GM21526 (cell line): ENCODE measurements at regions not wholly inside any gene's neighbourhood (a gene's known extent, or its start where the extent isn't known, plus 50 kb on each side); places are given as distances from the start of the nearest gene placed in this dataset.

ENCODE experiments used
- ATAC-seq: cut with Tn5 transposase; IDR thresholded peaks from one replicate; pipeline ENCODE4 v1.9.1; 2021; ENCODE audit warnings: moderate library complexity; ENCODE audit not compliant: unreplicated experiment, low FRiP score

- no peak for ATAC-seq
Observed at GRCh38 chr2:12223732-12224131, 477.3 kb downstream of the LPIN1 start.

- ATAC-seq, result no peak
Observed at GRCh38 chr2:12226653-12227052, 480.2 kb downstream of the LPIN1 start.

DNA sequence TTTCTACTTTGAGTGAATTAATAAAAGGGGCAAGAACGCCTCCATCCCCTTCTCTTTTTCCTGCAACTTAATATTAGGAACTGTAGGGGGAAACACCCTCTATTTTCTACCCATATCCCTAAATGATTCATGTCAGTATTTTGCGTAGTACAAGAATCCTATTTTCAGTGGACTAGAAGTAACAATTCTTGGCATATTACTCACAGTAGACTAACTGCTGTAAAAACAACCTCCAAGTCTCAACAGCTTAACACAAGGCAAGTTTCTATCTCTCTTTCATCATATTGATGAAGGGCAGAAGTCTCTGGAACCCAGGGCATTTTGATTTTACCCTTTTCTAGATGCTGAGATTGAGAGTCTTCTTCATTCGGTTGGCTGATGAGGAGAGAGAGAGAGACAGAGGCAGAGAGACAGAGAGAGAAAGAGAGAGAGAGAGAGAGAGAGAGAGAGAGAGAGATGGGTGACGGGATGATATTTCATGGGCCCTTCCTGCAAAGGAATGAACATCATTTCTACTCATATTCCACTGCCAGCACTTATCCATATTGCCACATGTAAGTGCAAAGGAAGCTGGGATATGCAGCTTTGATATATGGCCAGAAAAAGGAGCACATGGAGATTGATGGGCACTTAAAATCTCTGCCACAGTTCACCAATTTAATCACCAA lies 481.6 kb downstream of the LPIN1 start:
- no peak for ATAC-seq

DNA sequence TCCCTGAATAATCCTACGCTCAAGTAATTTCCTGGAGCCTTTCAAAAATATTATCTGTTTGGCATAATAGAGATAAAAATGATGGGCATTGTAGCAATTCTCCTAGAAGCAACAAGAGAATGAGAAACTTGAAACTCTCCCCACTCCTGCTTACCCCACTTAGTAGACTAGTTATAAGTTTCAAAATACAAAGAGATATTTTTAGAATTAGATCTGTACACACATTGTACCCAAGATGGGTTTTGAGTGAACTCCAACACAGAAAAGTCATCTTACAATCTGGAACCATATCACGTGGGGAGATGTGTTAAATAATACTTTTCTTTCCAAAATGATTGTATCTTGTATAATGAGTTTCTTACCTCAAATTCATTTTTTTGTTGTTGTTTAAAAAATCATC lies 484.9 kb downstream of the LPIN1 start:
- ATAC-seq, result no peak

DNA sequence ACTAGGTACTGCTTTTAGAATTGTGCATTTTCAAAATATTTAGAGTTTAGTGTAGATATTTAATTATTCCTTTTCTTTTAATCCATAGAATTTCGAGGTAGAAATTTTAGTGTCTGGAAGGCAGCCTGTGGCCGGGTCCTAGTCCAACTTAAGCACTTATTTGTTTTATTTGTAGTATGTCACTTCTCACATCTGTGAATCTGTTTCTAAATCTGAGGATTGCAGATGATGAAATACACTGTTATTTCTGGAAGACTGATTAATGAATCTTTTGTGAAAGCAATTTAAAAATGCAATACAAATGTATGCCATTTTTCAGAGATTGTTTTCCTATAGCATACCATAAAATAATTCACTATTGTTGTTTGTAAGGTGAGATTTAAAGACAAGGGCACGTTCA lies 483.9 kb upstream of the TRIB2 start:
- no peak for ATAC-seq

GRCh38 chr2:12236136-12236844 lies 480.4 kb upstream of the TRIB2 start:
- ATAC-seq, result no peak

GRCh38 chr2:12240206-12240605 lies 476.5 kb upstream of the TRIB2 start:
- no peak for ATAC-seq

- ATAC-seq, result no peak
Observed at GRCh38 chr2:12243381-12243780, 473.4 kb upstream of the TRIB2 start.

DNA sequence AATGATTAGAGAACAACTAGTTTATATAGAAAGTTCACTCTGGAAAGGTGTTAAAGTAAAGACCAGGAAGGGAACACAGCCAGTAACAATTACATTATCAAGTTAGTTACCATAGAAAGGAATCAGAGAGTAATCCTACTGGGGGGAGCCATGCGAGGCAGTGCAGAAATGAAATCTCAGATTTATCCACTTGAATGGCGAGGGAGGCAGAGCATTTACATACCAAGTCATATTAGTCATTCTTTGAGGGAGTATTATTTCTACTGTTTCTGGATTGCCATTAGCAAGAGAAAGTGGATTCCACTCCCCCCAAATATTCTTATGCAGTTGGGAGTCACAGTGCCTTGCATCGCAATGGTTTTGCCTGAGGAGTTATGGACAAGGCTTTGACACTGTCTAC lies 472.7 kb upstream of the TRIB2 start:
- ATAC-seq, result no peak

DNA sequence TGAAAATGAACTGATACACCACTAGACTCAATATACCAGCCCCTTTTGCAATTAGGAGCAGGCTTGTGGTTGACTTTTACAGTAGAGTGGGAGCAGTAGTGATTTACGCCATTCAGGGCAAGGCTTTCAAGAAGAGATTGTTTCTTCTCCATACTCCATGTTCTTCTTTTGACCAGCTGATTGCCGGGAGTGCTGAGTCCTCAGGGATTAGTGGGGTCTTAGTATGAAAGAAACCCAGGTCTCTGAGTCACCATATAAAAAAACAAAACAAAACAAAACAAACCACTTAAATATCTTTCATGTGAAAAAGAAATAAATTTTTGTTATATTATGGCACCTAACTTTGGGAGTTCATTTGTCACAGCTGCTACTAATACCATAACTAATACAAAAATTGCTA lies 465.6 kb upstream of the TRIB2 start:
- ATAC-seq, result no peak

DNA sequence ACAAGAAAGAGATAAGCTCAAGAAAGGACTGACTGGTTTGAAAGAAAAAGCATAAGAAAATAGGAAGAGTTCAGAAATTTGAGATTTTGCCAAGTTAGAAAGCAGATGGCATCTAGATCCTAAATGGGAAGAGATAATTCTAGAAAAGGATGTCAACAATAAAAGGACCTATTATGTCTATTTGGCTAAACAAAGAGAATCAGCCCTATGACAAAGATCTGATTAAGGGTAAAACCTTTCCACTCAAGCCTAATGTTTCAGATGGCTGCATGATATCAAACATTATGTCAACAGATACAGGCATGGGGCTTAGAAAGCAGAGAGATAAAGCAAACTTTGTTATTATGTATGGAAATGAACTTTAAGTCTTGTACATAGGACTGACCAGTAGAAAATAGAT lies 465.0 kb upstream of the TRIB2 start:
- no peak for ATAC-seq

- ATAC-seq, result no peak
Observed at GRCh38 chr2:12253167-12253778, 463.5 kb upstream of the TRIB2 start.

DNA sequence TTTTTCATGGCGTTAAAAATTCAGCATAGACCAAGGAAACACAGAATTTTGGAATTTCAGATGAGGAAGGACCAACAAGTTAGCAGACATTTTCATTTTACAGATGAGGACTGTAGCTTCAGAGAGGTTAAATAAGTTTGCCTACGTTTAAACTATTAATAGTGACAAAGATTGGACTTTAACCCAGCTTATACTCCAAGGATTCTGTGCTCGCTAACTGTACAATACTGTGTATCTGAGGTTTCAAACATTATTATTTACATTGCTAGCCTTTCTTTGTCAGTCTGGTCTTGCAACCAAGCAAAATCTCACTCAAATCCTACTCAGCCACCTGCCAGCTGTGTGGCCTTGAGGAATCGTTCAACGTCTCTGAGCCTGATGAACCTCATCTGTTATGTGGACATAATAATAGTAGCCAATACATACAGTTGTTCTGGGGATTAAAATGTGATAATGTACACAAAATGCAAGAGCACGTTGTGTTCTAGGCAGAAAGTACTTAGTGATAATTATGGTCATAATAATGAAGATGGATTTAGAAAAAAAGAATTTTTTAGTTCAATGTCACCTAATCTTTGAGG lies 462.4 kb upstream of the TRIB2 start:
- no peak for ATAC-seq

GRCh38 chr2:12256206-12256605 lies 460.5 kb upstream of the TRIB2 start:
- ATAC-seq, result no peak

GRCh38 chr2:12257476-12257875 lies 459.3 kb upstream of the TRIB2 start:
- no peak for ATAC-seq

DNA sequence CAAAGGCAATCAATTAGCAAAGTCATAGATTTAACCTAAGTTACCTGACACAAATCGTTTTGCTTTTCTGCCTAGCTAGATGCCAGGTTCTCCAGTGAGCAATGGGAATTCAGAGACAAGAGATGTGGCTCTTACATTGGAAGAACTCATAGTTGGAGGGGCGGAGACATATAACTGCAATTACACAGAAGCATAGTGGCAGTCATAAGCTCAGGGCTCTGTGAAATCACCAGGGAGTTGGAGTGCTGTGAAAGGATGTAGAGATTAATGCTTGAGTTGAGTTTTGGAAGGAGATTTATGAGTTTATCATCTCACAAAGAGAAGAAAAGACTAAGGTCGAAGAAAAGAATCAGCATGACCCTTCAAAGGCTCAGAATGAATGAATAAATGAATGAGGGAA lies 457.2 kb upstream of the TRIB2 start:
- ATAC-seq, result no peak

GRCh38 chr2:12261986-12262680 lies 454.6 kb upstream of the TRIB2 start:
- peak; percentile 21 for ATAC-seq

- ATAC-seq, result peak; percentile 66
Observed at GRCh38 chr2:12262681-12263436, 453.9 kb upstream of the TRIB2 start.

DNA sequence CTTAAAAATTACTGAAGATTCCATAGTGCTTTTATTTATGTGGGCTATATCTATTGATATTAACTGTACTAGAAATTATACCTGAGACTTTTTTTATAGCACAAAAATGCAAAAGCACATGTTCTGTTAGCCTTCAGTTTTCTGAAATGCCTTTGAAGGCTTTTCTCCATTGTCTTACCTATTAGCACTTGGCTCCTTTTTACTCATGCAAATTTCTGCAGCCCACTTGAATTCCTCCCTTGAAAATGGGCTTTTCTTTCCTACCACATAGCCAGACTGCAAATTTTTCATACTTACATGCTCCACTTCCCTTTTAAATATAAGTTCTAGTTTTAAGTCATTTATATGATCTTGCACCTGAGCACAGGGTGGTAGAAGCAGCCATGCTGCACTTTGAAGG lies 453.0 kb upstream of the TRIB2 start:
- ATAC-seq, result no peak

GRCh38 chr2:12264146-12264545 lies 452.6 kb upstream of the TRIB2 start:
- ATAC-seq, result no peak
